HPDE6-E6E7 (cell line): ENCODE measurements at regions not wholly inside any gene's neighbourhood (a gene's known extent, or its start where the extent isn't known, plus 50 kb on each side); places are given as distances from the start of the nearest gene placed in this dataset.

Source experiments
- DNase-seq: peaks from one replicate; pipeline ENCODE4 v3.0.0; 2011; ENCODE audit warnings: missing footprints; ENCODE audit errors: extremely low spot score

- DNase-seq, result no peak
Observed at GRCh38 chr13:26941345-26942174, 181.0 kb upstream of the GPR12 start.

DNA sequence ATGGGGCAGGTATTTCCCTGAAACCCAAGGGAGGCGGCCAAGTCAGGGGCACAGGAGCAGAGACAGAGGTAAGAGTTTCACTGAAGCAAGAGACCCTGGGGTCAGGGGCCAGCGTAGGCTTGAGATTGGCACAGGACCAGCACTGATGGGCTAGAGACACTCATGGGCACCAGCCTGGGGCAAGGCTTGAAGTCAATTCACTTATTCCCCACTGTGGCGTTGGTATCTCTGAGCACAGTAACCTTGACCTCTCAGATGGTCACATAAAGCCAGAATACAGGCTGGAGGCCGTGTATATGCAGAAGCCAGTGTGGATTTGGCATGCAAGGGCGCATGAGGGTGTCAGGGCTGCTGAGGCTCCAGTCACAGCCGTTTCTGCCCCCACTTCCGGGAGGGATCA is 173.5 kb upstream of the GPR12 start:
- DNase-seq, result no peak

DNA sequence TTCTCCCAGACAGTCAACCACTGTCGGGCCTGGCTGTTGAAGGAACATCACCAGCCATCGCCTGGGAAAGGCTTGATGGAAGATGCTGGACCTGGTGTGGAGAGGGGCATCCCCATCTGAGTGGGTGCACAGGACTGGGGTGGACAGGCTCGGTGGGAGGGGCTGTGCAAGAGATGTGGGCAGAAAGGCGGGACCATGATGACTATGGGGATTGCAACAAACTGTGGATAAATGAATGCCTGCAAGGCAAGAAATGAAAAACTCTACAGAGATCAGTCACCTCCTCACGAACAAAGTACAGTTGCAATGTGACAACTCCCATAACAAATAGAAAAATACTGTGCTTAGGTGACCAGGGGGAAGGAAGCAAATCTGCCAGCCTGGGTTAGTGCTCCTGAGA is 171.9 kb upstream of the GPR12 start:
- DNase-seq, result no peak

GRCh38 chr13:26929971-26930730 is 169.6 kb upstream of the GPR12 start:
- peak; percentile 22 for DNase-seq

DNA sequence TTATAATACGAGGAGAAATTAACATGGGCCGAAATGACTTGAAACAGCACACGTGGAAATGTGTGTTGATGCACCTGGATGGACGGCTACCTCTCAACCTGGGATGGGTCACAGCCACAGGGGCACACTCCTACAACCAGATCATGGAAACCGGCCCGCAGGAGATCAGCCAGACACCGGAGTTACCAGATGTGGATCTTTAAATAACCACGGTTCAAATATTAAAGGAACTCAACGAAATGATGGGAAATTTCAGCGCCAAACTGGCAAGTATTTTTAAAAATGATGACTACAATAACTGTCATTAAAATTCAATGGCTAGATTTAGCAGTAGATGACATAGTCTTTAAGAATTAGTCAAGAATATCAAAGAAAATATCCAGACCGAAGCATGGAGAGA is 166.9 kb upstream of the GPR12 start:
- DNase-seq, result no peak

GRCh38 chr13:26926371-26926770 is 165.8 kb upstream of the GPR12 start:
- DNase-seq, result no peak

GRCh38 chr13:26923824-26924605 is 163.4 kb upstream of the GPR12 start:
- DNase-seq, result no peak

GRCh38 chr13:26921918-26922317 is 161.3 kb upstream of the GPR12 start:
- no peak for DNase-seq

GRCh38 chr13:26920614-26921355 is 160.2 kb upstream of the GPR12 start:
- no peak for DNase-seq

DNA sequence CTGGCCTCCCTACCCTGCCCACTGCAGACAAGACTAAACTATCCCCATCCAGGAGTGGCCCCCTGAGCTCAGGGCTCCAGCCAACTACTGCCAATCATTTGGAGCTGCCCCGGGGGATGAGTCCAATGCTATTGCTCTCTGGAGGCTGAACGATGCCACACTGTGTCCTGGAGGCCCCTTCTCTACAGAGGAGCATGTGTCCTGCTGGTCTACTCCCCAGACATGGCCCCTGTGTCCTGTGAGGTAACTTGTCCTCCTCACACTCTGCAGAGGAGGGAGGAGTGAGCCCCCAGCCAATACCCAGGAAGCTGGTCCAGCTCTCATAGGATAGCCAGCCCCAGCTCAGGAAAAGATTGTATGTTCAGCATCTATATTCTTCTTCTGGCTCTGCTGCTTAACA is 159.1 kb upstream of the GPR12 start:
- no peak for DNase-seq

GRCh38 chr13:26919311-26919710 is 158.7 kb upstream of the GPR12 start:
- no peak for DNase-seq

DNA sequence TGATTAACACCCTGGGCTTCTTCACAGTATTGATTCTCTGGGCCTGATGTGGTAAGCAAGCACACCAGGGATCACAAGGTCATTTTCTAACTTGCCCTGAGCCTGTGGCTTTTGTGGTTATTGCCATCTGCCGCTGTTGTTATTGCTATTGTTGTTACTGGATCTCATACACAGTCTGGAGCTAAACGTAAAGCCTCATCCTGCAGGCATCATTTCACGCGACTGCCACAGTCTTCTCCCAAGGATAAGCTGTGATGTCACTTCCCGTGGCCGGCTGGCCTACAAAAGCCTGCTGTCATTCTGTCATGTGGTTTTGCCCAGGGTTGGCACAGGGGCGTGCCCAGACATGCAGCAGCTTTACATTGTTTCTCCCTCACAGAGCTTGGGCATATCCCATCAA is 154.0 kb upstream of the GPR12 start:
- DNase-seq, result no peak

DNA sequence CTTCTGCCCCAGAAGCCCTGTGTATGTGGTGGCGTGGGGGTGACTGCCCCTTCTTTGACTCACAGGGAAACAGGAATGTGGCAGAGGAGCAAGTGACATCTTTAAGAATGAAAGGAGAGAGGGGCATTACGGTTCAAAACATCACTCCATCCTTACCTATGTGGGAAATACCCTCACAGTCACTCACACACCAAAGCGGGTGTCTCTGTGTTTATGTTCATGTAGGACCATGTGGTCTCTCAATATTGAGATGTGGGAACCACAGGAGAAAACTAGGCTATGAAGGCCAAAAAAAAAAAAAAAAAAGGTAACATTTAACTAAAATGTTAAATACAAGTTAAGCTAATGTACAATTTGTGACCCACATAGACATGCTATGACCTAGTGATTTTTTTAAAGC is 153.6 kb upstream of the GPR12 start:
- DNase-seq, result no peak

DNA sequence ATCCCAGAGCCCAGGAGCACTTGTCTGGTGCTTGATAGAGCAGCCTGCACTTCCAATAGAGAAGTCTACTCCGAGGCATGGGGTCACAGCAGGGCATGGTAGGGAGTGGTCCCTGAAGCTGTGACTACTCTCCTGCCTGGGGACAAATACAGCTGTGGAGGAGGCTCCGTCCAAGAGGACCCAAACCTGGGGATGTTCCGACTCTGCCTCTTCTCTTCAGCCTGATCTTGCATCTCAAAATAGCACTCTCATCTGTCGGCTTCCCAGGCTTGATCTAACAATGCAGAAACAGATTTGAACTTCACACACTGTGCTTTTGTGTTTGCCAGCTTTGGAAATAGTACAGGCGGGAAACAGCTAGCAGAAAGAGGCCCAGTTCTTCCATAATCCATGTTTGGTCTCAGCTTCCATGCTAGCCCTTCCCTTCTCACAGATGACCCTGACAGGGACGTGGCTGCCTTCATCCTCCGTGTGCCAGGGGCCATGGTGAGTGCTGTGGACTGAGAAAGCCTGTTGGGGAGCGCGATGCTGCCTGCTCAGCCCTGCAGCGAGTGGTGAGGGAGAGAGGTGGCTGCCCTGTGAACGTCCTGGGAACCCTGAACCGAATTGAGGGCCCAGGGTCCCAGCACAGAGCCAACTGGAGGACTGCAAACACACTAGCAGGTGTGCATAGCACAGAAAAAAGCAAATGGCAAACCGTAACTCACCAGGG is 150.3 kb upstream of the GPR12 start:
- DNase-seq, result no peak

DNA sequence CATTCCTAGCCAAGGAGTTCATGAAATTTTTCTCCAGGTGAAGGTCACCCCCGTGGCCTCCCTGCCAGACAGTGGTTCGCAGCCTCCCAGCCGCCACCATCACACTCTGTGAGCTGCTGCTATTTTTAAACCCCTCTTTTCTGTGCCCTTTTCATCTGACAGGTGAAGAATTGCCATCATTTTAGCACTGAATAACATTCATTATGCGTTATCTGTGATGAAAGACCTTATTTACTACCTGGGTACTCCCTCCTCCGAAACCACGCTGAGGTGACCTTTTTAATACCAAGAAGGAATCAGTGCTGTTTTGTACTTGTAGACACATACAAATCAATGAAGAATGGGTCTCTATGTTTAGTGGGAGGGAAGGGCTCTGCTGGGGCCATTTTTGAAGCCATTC is 148.9 kb upstream of the GPR12 start:
- no peak for DNase-seq

- no peak for DNase-seq
Observed at GRCh38 chr13:26908126-26908525, 147.5 kb upstream of the GPR12 start.

DNA sequence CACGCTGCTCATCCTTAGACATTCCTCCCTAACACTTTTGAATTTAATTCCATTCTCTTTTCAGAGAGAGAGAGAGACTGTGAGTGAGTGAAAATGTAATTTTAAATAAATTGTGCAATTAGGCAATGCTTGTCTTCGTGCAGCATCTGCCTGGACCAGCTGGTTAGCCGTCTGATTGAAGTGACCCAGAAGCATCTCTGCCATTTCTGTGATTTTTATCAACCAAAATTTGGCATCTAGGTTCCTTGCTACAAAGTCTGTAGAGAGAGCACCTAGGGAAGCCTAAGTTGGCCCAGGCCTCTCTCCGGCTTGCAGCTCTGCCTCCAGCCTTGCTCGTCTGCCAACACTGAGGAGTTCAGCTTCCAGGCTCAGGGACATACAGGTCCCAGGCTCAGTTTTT is 138.6 kb upstream of the GPR12 start:
- no peak for DNase-seq

DNA sequence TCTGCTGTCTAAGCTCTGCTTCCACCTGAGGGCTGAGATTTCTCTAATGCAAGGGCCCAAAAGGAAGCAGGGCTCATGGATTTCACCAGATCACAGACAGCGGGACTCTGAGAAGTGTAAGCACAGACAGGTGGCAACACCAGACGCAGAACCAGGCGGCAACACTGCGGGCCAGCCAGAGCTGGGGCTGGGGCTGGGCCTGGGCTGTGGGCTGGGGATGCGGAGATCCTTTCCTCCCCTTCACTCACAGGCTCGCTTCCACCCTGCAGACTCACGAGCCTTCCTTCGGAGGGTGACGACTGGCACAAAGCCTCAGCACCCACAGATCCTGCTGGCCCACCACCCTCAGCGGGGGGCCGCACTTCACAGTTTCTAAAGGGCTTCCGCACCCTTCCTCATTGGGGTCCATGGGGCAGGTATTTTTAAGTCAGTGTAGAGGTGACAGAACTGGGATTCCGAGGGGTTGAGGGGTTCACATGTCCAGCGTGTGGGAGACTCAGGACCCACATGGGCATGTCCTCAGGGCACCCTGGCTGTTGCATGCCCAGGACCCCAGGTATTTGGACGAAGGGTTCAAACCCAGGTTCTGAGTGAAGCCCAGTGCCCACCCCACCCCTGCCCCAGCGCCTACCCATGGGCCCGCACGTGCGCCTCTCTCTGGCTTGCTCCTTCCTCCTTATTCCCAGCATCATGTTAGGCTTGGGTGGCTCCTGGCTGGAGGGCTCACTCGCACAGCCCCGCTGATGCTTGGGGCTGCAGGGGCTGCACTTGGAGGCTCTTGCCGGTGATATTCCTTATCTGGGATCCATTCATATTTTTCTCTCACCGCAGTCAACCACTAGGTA is 137.3 kb upstream of the GPR12 start:
- DNase-seq, result no peak

DNA sequence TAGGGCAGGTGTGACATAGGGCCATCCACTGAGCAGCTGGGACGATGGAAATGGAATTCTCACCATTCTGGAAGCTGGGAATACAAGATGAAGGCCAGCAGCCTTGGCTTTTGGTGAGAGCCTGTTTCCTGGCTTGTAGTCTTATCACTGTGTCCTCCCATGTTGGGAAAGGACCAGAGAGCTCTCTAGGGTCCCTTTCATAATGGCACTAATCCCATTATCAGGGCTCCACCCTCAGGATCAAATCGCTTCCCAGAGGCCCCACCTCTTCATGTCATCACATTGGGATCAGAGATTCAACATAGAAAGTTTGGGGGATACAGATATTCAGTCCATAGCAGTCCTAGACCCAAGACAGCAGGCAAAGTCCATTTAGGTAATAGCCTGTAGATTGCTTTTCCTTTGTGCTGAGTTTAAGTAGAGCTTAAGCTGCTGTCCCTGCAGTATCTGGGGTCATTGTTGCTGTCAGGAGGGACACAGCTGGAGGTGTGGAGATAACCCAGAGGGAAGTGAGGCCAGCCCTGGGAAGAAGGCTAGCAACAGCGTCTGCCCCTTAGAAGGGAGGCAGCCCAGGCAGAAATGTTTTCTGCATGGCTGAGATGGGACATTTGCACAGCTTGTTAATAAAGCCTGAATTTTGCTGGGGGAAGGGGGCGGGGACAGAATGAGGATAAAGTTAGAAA is 136.5 kb upstream of the GPR12 start:
- no peak for DNase-seq
